ENCODE measurements at regions not wholly inside any gene's neighbourhood (a gene's known extent, or its start where the extent isn't known, plus 50 kb on each side); places are given as distances from the start of the nearest gene placed in this dataset.

GRCh38 chr7:132072873-132073272 is 503.4 kb downstream of the PLXNA4 start:
- DNase-seq, result no peak

- DNase-seq, result no peak
Measured at GRCh38 chr7:132072165-132072564, 504.1 kb downstream of the PLXNA4 start.

- DNase-seq, result no peak
Measured at GRCh38 chr7:132069306-132069705, 507.0 kb downstream of the PLXNA4 start.

- DNase-seq, result no peak
Measured at GRCh38 chr7:132066761-132067171, 509.5 kb downstream of the PLXNA4 start.

- no peak for DNase-seq
Measured at GRCh38 chr7:132065989-132066603, 509.7 kb upstream of the PODXL start.

- no peak for DNase-seq
Measured at GRCh38 chr7:132065193-132065988, 509.0 kb upstream of the PODXL start.

- no peak for DNase-seq
Measured at GRCh38 chr7:132063800-132064199, 507.4 kb upstream of the PODXL start.

GRCh38 chr7:132061937-132062336 is 505.5 kb upstream of the PODXL start:
- DNase-seq, result no peak

- no peak for DNase-seq
Measured at GRCh38 chr7:132059141-132059540, 502.7 kb upstream of the PODXL start.

GRCh38 chr7:132055336-132056120 is 499.1 kb upstream of the PODXL start:
- DNase-seq, result no peak

GRCh38 chr7:132053871-132054270 is 497.4 kb upstream of the PODXL start:
- DNase-seq, result no peak

GRCh38 chr7:132051311-132051710 is 494.9 kb upstream of the PODXL start:
- no peak for DNase-seq

- no peak for DNase-seq
Measured at GRCh38 chr7:132049462-132050304, 493.3 kb upstream of the PODXL start.

GRCh38 chr7:132045481-132045980 is 489.1 kb upstream of the PODXL start:
- no peak for DNase-seq

GRCh38 chr7:132045002-132045401 is 488.6 kb upstream of the PODXL start:
- no peak for DNase-seq

GRCh38 chr7:132044247-132044646 is 487.8 kb upstream of the PODXL start:
- DNase-seq, result no peak

GRCh38 chr7:132041108-132041507 is 484.7 kb upstream of the PODXL start:
- no peak for DNase-seq

- DNase-seq, result no peak
Measured at GRCh38 chr7:132035517-132036362, 479.3 kb upstream of the PODXL start.

- no peak for DNase-seq
Measured at GRCh38 chr7:132034748-132035416, 478.5 kb upstream of the PODXL start.

GRCh38 chr7:132030883-132031282 is 474.5 kb upstream of the PODXL start:
- no peak for DNase-seq

Measured in muscle of arm (tissue), 1 donor.